GM13977 (cell line): ENCODE measurements at regions not wholly inside any gene's neighbourhood (a gene's known extent, or its start where the extent isn't known, plus 50 kb on each side); places are given as distances from the start of the nearest gene placed in this dataset.

ENCODE experiments used
- DNase-seq: peaks from one replicate; pipeline ENCODE4 v3.0.0; 2012; ENCODE audit warnings: low spot score
- in situ Hi-C: fragments of 300-500 bp; cut with MboI; formaldehyde crosslinking; loops from one replicate; pipeline ENCODE4 v1.12.0; 2022; ENCODE audit warnings: low sequenced_read_pairs, low pct_unique_long_range_greater_than_20kb, mixed read lengths, inconsistent platforms; ENCODE audit not compliant: unreplicated experiment
- TF ChIP-seq, protein P1 (sequence below): IDR thresholded peaks from 2 replicates; pipeline ENCODE4 v1.5.1; 2012; ENCODE audit warnings: mild to moderate bottlenecking, control low read depth; ENCODE audit not compliant: insufficient read depth; ENCODE audit errors: extremely low read depth, missing control alignments

DNA sequence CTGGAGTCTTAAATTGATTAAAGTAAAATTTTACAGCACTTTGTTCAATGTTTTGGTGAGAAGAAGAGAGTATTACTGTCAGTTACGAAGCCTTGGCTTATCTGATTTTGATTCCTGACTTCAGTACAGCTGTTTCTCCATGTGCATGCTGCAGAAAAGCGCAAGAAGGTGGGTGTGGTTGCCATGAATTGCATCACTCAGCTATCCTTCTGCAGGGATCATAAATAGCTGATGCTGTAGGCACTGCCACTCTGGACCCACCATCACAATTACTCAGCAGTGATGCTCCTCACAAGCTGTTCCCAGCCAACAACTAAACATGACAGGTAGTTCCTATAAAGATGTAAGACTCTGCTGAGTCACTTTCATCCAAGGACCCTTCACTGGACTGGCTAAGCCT, 321.2 kb downstream of the IRS2 start:
- in situ Hi-C loops, result no loop called here
- DNase-seq, result no peak
- TF ChIP-seq, protein P1, sequence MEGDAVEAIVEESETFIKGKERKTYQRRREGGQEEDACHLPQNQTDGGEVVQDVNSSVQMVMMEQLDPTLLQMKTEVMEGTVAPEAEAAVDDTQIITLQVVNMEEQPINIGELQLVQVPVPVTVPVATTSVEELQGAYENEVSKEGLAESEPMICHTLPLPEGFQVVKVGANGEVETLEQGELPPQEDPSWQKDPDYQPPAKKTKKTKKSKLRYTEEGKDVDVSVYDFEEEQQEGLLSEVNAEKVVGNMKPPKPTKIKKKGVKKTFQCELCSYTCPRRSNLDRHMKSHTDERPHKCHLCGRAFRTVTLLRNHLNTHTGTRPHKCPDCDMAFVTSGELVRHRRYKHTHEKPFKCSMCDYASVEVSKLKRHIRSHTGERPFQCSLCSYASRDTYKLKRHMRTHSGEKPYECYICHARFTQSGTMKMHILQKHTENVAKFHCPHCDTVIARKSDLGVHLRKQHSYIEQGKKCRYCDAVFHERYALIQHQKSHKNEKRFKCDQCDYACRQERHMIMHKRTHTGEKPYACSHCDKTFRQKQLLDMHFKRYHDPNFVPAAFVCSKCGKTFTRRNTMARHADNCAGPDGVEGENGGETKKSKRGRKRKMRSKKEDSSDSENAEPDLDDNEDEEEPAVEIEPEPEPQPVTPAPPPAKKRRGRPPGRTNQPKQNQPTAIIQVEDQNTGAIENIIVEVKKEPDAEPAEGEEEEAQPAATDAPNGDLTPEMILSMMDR, result no peak

DNA sequence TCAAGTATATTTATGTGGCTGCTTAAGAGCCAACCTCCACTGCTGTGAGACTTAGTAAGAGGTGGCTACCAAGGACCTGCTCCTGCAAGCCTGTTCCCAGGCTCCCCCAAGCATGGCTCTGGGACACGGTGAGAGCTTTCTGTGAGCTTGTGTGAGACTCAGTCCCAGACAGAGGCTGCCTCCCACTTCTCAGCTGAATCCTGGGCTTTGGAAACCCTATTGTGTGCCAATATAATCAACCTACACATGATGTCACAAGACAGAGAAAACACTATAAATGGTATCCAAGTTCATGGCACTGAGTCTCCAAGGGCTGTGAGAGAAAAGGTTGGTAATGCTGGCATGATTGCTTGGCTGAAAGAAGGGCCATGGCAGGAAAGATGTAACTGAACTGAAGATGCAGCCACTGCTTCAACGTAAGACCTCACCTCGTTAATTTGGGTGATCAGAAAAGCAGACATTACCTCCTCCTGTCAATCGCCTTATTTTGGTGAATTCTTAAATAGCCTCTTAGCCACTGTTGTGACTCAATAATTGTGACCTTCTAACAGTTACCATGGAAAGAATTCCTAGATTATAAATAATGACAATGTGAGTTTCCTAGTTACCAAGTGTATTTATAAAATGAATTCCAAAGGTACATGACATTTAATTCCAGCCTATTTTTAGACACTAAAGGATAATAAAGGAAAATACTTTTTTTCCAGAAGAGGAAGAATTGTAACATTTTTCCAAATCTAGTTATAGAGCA, 332.0 kb downstream of the IRS2 start:
- TF ChIP-seq, protein P1, result no peak
- DNase-seq, result no peak
- in situ Hi-C loops, result no loop called here

DNA sequence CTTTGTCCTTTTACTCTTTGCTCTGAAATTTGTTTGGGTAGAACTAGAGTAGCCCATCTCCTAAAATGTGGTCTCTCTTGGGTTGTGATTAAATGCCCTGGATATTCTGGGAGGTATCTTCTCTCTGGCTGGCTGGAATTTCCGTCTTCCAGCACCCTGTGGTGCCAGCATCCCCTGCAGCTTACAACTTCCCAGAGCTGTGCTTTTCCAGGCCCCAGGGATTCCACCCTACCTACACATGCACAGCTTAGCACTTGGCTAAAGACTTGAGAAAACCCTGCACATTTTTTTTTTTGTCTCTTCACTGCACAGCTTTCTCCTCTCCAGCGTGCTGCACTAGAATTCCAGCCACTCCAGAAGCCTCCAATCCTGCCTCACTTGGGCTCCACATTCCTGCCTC, 334.7 kb downstream of the IRS2 start:
- TF ChIP-seq, protein P1, result no peak
- DNase-seq, result no peak
- in situ Hi-C loops, result no loop called here

DNA sequence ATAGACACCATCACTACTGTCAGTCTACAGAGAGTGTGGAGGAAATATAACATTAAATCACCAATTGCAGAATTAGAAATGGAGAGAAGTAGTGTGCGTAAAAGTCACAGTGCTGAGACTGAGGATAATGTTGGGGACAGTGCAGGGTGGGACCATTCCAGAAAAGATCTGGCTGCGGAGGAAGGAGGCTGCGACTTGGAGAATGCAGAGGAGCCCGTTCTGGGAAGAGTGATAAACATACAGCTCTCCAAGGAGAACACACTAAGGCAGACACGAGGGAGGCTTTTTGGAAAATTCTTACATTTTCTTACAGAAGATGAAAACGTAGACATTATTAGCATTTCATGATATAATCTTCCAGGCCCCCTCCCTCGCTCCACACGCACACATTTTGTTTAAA, 337.8 kb downstream of the IRS2 start:
- no peak for DNase-seq
- TF ChIP-seq, protein P1, result no peak
- in situ Hi-C loops, result no loop called here

DNA sequence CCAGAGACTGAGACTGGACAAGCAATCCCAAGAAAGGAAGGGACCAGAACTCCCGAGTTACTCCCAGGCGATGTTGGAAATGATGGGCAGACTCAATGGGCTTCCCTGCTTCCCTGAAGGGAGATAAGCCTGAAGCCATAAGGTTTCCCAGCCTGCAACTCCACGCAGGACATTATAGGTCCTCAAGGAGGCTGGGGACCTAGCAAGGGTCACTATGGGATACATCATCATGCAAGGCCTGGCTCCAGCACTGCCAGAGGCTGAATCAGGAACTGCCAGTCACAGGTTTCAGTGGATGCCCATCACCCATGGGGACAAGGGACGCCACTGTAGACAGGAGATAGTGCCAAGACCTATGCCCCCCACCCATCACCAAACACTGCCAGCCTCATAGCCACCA, 338.7 kb downstream of the IRS2 start:
- in situ Hi-C loops, result no loop called here
- DNase-seq, result no peak
- TF ChIP-seq, protein P1, result no peak

DNA sequence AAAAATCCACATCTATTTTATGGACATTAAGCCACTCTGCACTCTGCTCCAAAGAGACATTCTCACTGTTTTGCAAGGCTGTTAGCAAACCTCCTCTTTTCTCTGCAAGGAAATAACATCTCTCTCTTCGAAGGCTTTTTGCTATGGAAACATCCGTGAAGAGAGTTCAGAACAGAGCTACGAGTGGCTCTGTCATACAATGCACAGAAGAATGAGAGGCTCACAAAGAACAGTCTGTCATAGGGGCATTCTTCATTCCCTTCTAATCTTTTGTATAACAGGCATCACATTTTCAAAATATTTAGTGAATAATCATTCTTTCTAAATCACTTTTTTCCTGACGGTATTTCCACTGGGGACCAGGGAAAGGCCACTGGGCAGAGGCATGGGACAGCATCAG, 346.1 kb downstream of the IRS2 start:
- TF ChIP-seq, protein P1, result no peak
- no peak for DNase-seq
- in situ Hi-C loops, result no loop called here
